HCT116 (cell line): ENCODE measurements at regions not wholly inside any gene's neighbourhood (a gene's known extent, or its start where the extent isn't known, plus 50 kb on each side); places are given as distances from the start of the nearest gene placed in this dataset.

Source experiments
- ATAC-seq: fragments of 200-7000 bp; cut with Tn5 transposase; 2 replicates; pipeline ENCODE4 v1.9.1; 2020; ENCODE audit warnings: mild to moderate bottlenecking, moderate library complexity
- BruUV-seq: library from RNA; stranded (reverse); fragments of 400-500 nt; replicated peaks from 2 replicates; lab custom pipeline; 2021; lab: Mats Ljungman, UMichigan
- CTCF ChIA-PET: fragments of 300-600 bp; sonication (Branson Sonifier 250); formaldehyde crosslinking; loops from one replicate; lab custom pipeline; 2021; ENCODE audit warnings: antibody characterized with exemption; lab: Charles Lee
- POLR2A ChIA-PET: fragments of 300-600, 350-600 bp; sonication (Branson Sonifier 250); formaldehyde crosslinking; loops from one replicate; lab custom pipeline; 2021; ENCODE audit warnings: antibody characterized with exemption; lab: Charles Lee
- RAD21 ChIA-PET, 2 experiments: fragments of 300-600 bp; sonication (Branson Sonifier 250); formaldehyde crosslinking; loops; one replicate each; lab custom pipeline; 2023; ENCODE audit warnings: low total read pairs in 2 of 2; ENCODE audit not compliant: uncharacterized antibody in 2 of 2, unreplicated experiment in 2 of 2, low non-redundant PET in 1 of 2; lab: Charles Lee
- DNase-seq: peaks from one replicate; pipeline ENCODE4 v3.0.0-alpha.2; 2010; ENCODE audit warnings: low read depth, low spot score
- H2AFZ ChIP-seq: fragments of 200-600 bp; shearing (Covaris generic), sonication (generic); 2 replicates; pipeline ENCODE4 v1.6.1; 2017; ENCODE audit warnings: low read depth, mixed run types, mixed read lengths, antibody characterized with exemption, low read length; ENCODE audit not compliant: poor library complexity, severe bottlenecking
- H3K27ac ChIP-seq: 2 replicates; pipeline ENCODE4 v1.5.1; 2012; ENCODE audit warnings: low read depth, low read length
- H3K27me3 ChIP-seq: fragments of 200-600 bp; sonication (generic); 2 replicates; pipeline ENCODE4 v1.6.1; 2016; ENCODE audit warnings: mixed run types, low read length, mixed read lengths; ENCODE audit not compliant: insufficient read depth
- H3K36me3 ChIP-seq, 2 experiments: fragments of 200-500 bp in 1 of 2; fragments of 200-600 bp in 1 of 2; sonication (Bioruptor generic) in 1 of 2; sonication (generic) in 1 of 2; 2 replicates each; pipeline versions ENCODE4 v1.5.1 to v1.6.1; 2014 to 2016; ENCODE audit warnings: low read length in 2 of 2, inconsistent platforms in 1 of 2, mixed read lengths in 1 of 2, mixed run types in 1 of 2; ENCODE audit not compliant: insufficient read depth in 2 of 2, control insufficient read depth in 1 of 2
- H3K4me1 ChIP-seq, 2 experiments: fragments of 200-600 bp in 1 of 2; sonication (generic) in 1 of 2; 2 replicates each; pipeline versions ENCODE4 v1.5.1 to v1.6.1; 2012 to 2017; ENCODE audit warnings: low read length in 2 of 2, inconsistent platforms in 1 of 2, mild to moderate bottlenecking in 1 of 2, mixed read lengths in 1 of 2, mixed run types in 1 of 2, moderate library complexity in 1 of 2; ENCODE audit not compliant: insufficient read depth in 2 of 2, control insufficient read depth in 1 of 2
- H3K4me2 ChIP-seq: fragments of 200-600 bp; sonication (generic); 2 replicates; pipeline ENCODE4 v1.6.1; 2017; ENCODE audit warnings: mixed run types, low read length, mixed read lengths
- H3K4me3 ChIP-seq, 2 experiments: fragments of 200-600 bp in 1 of 2; sonication (generic) in 1 of 2; replicated peaks in 1 of 2; 2 replicates each; pipeline ENCODE4 v1.5.1; 2011 to 2016; ENCODE audit warnings: low read length in 2 of 2, control low read depth in 1 of 2, low read depth in 1 of 2, mild to moderate bottlenecking in 1 of 2, mixed read lengths in 1 of 2, mixed run types in 1 of 2
- H3K79me2 ChIP-seq: fragments of 200-600 bp; sonication (generic); 2 replicates; pipeline ENCODE4 v1.6.1; 2017; ENCODE audit warnings: mild to moderate bottlenecking, mixed run types, low read length, moderate library complexity, mixed read lengths; ENCODE audit not compliant: insufficient read depth
- H3K9ac ChIP-seq: fragments of 200-600 bp; sonication (generic); 2 replicates; pipeline ENCODE4 v1.6.1; 2016; ENCODE audit warnings: low read length, mixed read lengths
- H3K9me2 ChIP-seq: fragments of 200-600 bp; sonication (generic), shearing (Covaris generic); 2 replicates; pipeline ENCODE4 v1.6.1; 2017; ENCODE audit warnings: mixed run types, mild to moderate bottlenecking, moderate library complexity; ENCODE audit not compliant: insufficient read depth
- H3K9me3 ChIP-seq, 2 experiments: fragments of 200-500 bp in 1 of 2; fragments of 200-600 bp in 1 of 2; sonication (Bioruptor generic) in 1 of 2; sonication (generic) in 1 of 2; 2 replicates each; pipeline ENCODE4 v1.6.1; 2014 to 2017; ENCODE audit warnings: low read length in 2 of 2, mixed read lengths in 2 of 2, inconsistent platforms in 1 of 2, low read depth in 1 of 2, mild to moderate bottlenecking in 1 of 2, mixed run types in 1 of 2, moderate library complexity in 1 of 2; ENCODE audit not compliant: control insufficient read depth in 1 of 2, insufficient read depth in 1 of 2
- H4K20me1 ChIP-seq: fragments of 200-600 bp; sonication (generic), shearing (Covaris generic); 2 replicates; pipeline ENCODE4 v1.6.1; 2017; ENCODE audit warnings: mixed run types, mild to moderate bottlenecking, moderate library complexity; ENCODE audit not compliant: insufficient read depth
- CEBPB ChIP-seq: IDR thresholded peaks from 2 replicates; pipeline ENCODE4 v1.6.1; 2012; ENCODE audit warnings: low read depth
- EZH2 ChIP-seq: fragments of 200-600 bp; sonication (generic); IDR thresholded peaks from 2 replicates; pipeline ENCODE4 v1.6.1; 2017; ENCODE audit warnings: antibody characterized with exemption, mixed run types
- JUND ChIP-seq: IDR thresholded peaks from 2 replicates; pipeline ENCODE4 v1.6.1; 2012
- RAD21 ChIP-seq: IDR thresholded peaks from 2 replicates; pipeline ENCODE4 v1.6.1; 2012; ENCODE audit warnings: low read depth, mild to moderate bottlenecking
- SIN3A ChIP-seq: IDR thresholded peaks from 2 replicates; pipeline ENCODE4 v1.6.1; 2012; ENCODE audit warnings: low read depth
- TCF7L2 ChIP-seq: IDR thresholded peaks from 2 replicates; pipeline ENCODE4 v1.7.0; 2011; ENCODE audit warnings: borderline replicate concordance, inconsistent platforms; ENCODE audit not compliant: insufficient read depth, insufficient read length; ENCODE audit errors: extremely low read depth
- YY1 ChIP-seq: IDR thresholded peaks from 2 replicates; pipeline ENCODE4 v1.6.1; 2011; ENCODE audit warnings: low read length, low read depth, moderate library complexity, mild to moderate bottlenecking; ENCODE audit not compliant: insufficient replicate concordance; ENCODE audit errors: extremely low read depth
- ZBTB33 ChIP-seq: IDR thresholded peaks from 2 replicates; pipeline ENCODE4 v1.6.1; 2011; ENCODE audit warnings: mild to moderate bottlenecking, low read length, moderate library complexity; ENCODE audit not compliant: insufficient replicate concordance; ENCODE audit errors: extremely low read depth
- ZFX ChIP-seq: fragments of 450-650 bp; IDR thresholded peaks from 2 replicates; pipeline ENCODE4 v1.6.1; 2017
- ZNF274 ChIP-seq: fragments of 200-500 bp; sonication (Bioruptor generic); IDR thresholded peaks from 2 replicates; pipeline ENCODE4 v1.6.1; 2014; ENCODE audit warnings: mild to moderate bottlenecking, low read depth, low read length, inconsistent platforms
- intact Hi-C: fragments of 100-400 bp; cut with micrococcal nuclease; formaldehyde crosslinking; loops from 2 replicates; pipeline ENCODE4 v1.10.0; 2022

GRCh38 chr12:22821985-22822384, 197.0 kb downstream of the ETNK1 start:
- Histone ChIP-seq H3K27ac (no peak overlapping the region), H3K9me3 (no peaks in the 10 kb centered on the region), H4K20me1 (no peaks in the 10 kb centered on the region)
- POLR2A ChIA-PET = no interaction called here
- TF ChIP-seq ZFX (no peak), YY1 (no peak), JUND (no peak), TCF7L2 (no peak), SIN3A (no peak), ZNF274 (no peak), EZH2 (no peak), RAD21 (no peak), CEBPB (no peak), ZBTB33 (no peak)
- TF ChIP-seq, all 23 proteins: peak for 0
- Histone ChIP-seq H2AFZ (no peak overlapping the region), H3K4me1 (no peaks in the 10 kb centered on the region), H3K4me3 (no peak overlapping the region), H3K36me3 (no peaks in the 10 kb centered on the region), H3K9me2 (no peaks in the 10 kb centered on the region), H3K27me3 (no peaks in the 10 kb centered on the region), H3K9ac (no peak overlapping the region), H3K4me2 (no peak overlapping the region), H3K79me2 (no peaks in the 10 kb centered on the region)
- DNase-seq (no peak), ATAC-seq (no peak)
- no TSS peak for BruUV-seq
- RAD21 ChIA-PET = no interaction called here
- intact Hi-C loops = no loop called here
- CTCF ChIA-PET = no interaction called here
